ENCODE measurements at regions not wholly inside any gene's neighbourhood (a gene's known extent, or its start where the extent isn't known, plus 50 kb on each side); places are given as distances from the start of the nearest gene placed in this dataset.

DNA sequence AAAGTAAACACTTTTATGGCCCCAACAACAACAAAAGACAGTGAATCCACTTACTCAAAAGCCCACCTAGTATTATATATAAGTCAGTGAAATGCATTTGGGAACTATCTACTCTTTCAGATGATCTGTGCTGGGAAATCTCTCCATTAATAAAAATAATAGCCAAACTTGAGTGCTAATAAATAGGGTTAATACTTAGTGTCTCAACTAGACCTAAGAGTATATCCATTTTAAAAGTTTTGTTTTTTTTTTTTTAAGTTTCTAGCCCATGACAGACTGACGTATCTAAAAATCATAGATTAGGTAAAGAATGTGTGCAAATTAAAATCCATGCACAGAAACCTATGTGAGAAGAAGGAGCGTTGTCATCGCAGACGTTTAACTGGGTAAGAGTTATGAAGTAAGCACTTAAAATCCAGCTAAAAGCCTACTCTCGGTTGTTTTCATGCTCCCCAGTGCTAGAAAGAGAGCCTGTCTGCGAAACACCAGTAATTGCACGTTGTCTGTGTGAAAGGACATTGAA is 83.4 kb upstream of the PELI1 start:
- in situ Hi-C loops (cut with HindIII; ENCODE audit: low sequenced_read_pairs): no loop called here
- no peak for DNase-seq (ENCODE audit: low read depth, low spot score)
- no peak for TF ChIP-seq CTCF (IDR thresholded peaks at IDR 0.05; ENCODE audit: low read depth, low read length)
- H3K4me3 ChIP-seq (ENCODE audit: low read depth, low read length): peak overlapping the region; percentile 39

DNA sequence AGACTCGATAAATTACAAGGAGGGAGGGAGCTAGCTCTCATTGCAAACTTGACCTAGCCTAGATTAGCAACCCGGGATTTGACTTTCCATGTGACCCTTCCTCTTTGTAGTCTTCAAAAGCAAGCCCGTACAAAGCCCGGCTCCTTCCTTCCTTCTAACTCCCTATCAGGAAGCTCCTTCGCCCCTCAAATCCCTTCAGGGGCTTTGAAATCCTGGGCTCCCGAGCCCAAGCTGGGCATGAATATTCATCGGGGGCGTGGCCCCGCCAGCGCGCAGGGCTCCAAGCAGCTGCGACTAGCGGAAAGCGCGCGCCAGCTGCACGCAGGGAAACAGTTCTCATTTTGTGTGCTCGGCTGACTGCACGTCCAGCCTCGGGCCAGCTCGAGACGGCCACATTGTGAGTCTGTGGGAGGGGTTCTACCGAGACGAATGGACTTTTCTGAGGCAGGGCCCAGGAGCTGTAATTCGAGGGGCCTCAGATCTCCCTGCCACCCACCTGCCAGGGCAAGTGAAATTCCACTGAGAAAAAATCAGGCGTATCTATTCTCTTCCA is 84.0 kb upstream of the PELI1 start:
- in situ Hi-C loops (cut with HindIII; ENCODE audit: low sequenced_read_pairs): no loop called here
- TF ChIP-seq CTCF (IDR thresholded peaks at IDR 0.05; ENCODE audit: low read depth, low read length): no peak

GRCh38 chr2:64228918-64229317 is 84.7 kb upstream of the PELI1 start:
- TF ChIP-seq CTCF (IDR thresholded peaks at IDR 0.05; ENCODE audit: low read depth, low read length): no peak

More for the DNA sequence above, 84.0 kb upstream of the PELI1 start:
- H3K4me3 ChIP-seq (ENCODE audit: low read depth, low read length): peak overlapping the region; percentile 39
- peak; percentile 59 for DNase-seq (ENCODE audit: low read depth, low spot score)

GRCh38 chr2:64230540-64230939 is 86.3 kb upstream of the PELI1 start:
- no peak overlapping the region for H3K4me3 ChIP-seq (ENCODE audit: low read depth, low read length)
- DNase-seq (ENCODE audit: low read depth, low spot score): no peak
- in situ Hi-C loops (cut with HindIII; ENCODE audit: low sequenced_read_pairs): no loop called here
- no peak for TF ChIP-seq CTCF (IDR thresholded peaks at IDR 0.05; ENCODE audit: low read depth, low read length)

More at GRCh38 chr2:64228918-64229317, 84.7 kb upstream of the PELI1 start:
- in situ Hi-C loops (cut with HindIII; ENCODE audit: low sequenced_read_pairs): no loop called here
- DNase-seq (ENCODE audit: low read depth, low spot score): no peak
- H3K4me3 ChIP-seq (ENCODE audit: low read depth, low read length): no peak overlapping the region

- H3K4me3 ChIP-seq (ENCODE audit: low read depth, low read length): no peak overlapping the region
- no peak for TF ChIP-seq CTCF (IDR thresholded peaks at IDR 0.05; ENCODE audit: low read depth, low read length)
- in situ Hi-C loops (cut with HindIII; ENCODE audit: low sequenced_read_pairs): no loop called here
- DNase-seq (ENCODE audit: low read depth, low spot score): no peak
Observed at GRCh38 chr2:64232266-64232665, 88.0 kb upstream of the PELI1 start.

DNA sequence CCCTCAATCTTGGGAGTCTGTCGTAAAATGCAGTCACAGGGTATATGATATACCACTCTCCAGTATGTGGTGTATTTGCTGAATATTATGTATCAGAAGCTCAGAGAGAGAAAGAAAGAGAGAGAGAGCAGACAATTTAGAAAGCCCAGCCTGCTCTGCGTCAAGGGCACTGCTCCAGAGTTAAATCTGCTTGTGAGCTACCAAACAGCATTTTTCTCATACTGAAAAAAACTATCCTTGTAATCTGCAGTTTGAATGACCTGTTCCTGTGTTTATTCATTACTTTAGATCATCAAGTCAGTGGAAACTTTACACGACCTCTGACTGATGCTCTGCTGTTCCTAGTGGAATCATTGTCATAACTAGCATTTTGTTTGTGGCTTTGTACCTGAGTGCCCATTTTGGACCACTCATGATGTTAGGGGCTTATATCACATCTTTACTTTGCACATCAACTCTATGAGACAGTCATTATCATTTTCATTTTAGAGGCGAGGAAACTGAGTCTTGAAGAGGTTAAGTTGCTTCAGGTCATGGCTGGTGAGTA is 89.2 kb upstream of the PELI1 start:
- in situ Hi-C loops (cut with HindIII; ENCODE audit: low sequenced_read_pairs): no loop called here
- no peak for TF ChIP-seq CTCF (IDR thresholded peaks at IDR 0.05; ENCODE audit: low read depth, low read length)
- H3K4me3 ChIP-seq (ENCODE audit: low read depth, low read length): no peak overlapping the region
- DNase-seq (ENCODE audit: low read depth, low spot score): no peak
